HCT116 (cell line): ENCODE measurements at regions not wholly inside any gene's neighbourhood (a gene's known extent, or its start where the extent isn't known, plus 50 kb on each side); places are given as distances from the start of the nearest gene placed in this dataset.

Experiments
- ATAC-seq: fragments of 200-7000 bp; cut with Tn5 transposase; 2 replicates; pipeline ENCODE4 v1.9.1; 2020; ENCODE audit warnings: mild to moderate bottlenecking, moderate library complexity
- BruUV-seq: library from RNA; stranded (reverse); fragments of 400-500 nt; replicated peaks from 2 replicates; lab custom pipeline; 2021; lab: Mats Ljungman, UMichigan
- CTCF ChIA-PET: fragments of 300-600 bp; sonication (Branson Sonifier 250); formaldehyde crosslinking; loops from one replicate; lab custom pipeline; 2021; ENCODE audit warnings: antibody characterized with exemption; lab: Charles Lee
- POLR2A ChIA-PET: fragments of 300-600, 350-600 bp; sonication (Branson Sonifier 250); formaldehyde crosslinking; loops from one replicate; lab custom pipeline; 2021; ENCODE audit warnings: antibody characterized with exemption; lab: Charles Lee
- RAD21 ChIA-PET, 2 experiments: fragments of 300-600 bp; sonication (Branson Sonifier 250); formaldehyde crosslinking; loops; one replicate each; lab custom pipeline; 2023; ENCODE audit warnings: low total read pairs in 2 of 2; ENCODE audit not compliant: uncharacterized antibody in 2 of 2, unreplicated experiment in 2 of 2, low non-redundant PET in 1 of 2; lab: Charles Lee
- DNase-seq: peaks from one replicate; pipeline ENCODE4 v3.0.0-alpha.2; 2010; ENCODE audit warnings: low read depth, low spot score
- H2AFZ ChIP-seq: fragments of 200-600 bp; shearing (Covaris generic), sonication (generic); 2 replicates; pipeline ENCODE4 v1.6.1; 2017; ENCODE audit warnings: low read depth, mixed run types, mixed read lengths, antibody characterized with exemption, low read length; ENCODE audit not compliant: poor library complexity, severe bottlenecking
- H3K27ac ChIP-seq: 2 replicates; pipeline ENCODE4 v1.5.1; 2012; ENCODE audit warnings: low read depth, low read length
- H3K27me3 ChIP-seq: fragments of 200-600 bp; sonication (generic); 2 replicates; pipeline ENCODE4 v1.6.1; 2016; ENCODE audit warnings: mixed run types, low read length, mixed read lengths; ENCODE audit not compliant: insufficient read depth
- H3K36me3 ChIP-seq, 2 experiments: fragments of 200-500 bp in 1 of 2; fragments of 200-600 bp in 1 of 2; sonication (Bioruptor generic) in 1 of 2; sonication (generic) in 1 of 2; 2 replicates each; pipeline versions ENCODE4 v1.5.1 to v1.6.1; 2014 to 2016; ENCODE audit warnings: low read length in 2 of 2, inconsistent platforms in 1 of 2, mixed read lengths in 1 of 2, mixed run types in 1 of 2; ENCODE audit not compliant: insufficient read depth in 2 of 2, control insufficient read depth in 1 of 2
- H3K4me1 ChIP-seq, 2 experiments: fragments of 200-600 bp in 1 of 2; sonication (generic) in 1 of 2; 2 replicates each; pipeline versions ENCODE4 v1.5.1 to v1.6.1; 2012 to 2017; ENCODE audit warnings: low read length in 2 of 2, inconsistent platforms in 1 of 2, mild to moderate bottlenecking in 1 of 2, mixed read lengths in 1 of 2, mixed run types in 1 of 2, moderate library complexity in 1 of 2; ENCODE audit not compliant: insufficient read depth in 2 of 2, control insufficient read depth in 1 of 2
- H3K4me2 ChIP-seq: fragments of 200-600 bp; sonication (generic); 2 replicates; pipeline ENCODE4 v1.6.1; 2017; ENCODE audit warnings: mixed run types, low read length, mixed read lengths
- H3K4me3 ChIP-seq, 2 experiments: fragments of 200-600 bp in 1 of 2; sonication (generic) in 1 of 2; replicated peaks in 1 of 2; 2 replicates each; pipeline ENCODE4 v1.5.1; 2011 to 2016; ENCODE audit warnings: low read length in 2 of 2, control low read depth in 1 of 2, low read depth in 1 of 2, mild to moderate bottlenecking in 1 of 2, mixed read lengths in 1 of 2, mixed run types in 1 of 2
- H3K79me2 ChIP-seq: fragments of 200-600 bp; sonication (generic); 2 replicates; pipeline ENCODE4 v1.6.1; 2017; ENCODE audit warnings: mild to moderate bottlenecking, mixed run types, low read length, moderate library complexity, mixed read lengths; ENCODE audit not compliant: insufficient read depth
- H3K9ac ChIP-seq: fragments of 200-600 bp; sonication (generic); 2 replicates; pipeline ENCODE4 v1.6.1; 2016; ENCODE audit warnings: low read length, mixed read lengths
- H3K9me2 ChIP-seq: fragments of 200-600 bp; sonication (generic), shearing (Covaris generic); 2 replicates; pipeline ENCODE4 v1.6.1; 2017; ENCODE audit warnings: mixed run types, mild to moderate bottlenecking, moderate library complexity; ENCODE audit not compliant: insufficient read depth
- H3K9me3 ChIP-seq, 2 experiments: fragments of 200-500 bp in 1 of 2; fragments of 200-600 bp in 1 of 2; sonication (Bioruptor generic) in 1 of 2; sonication (generic) in 1 of 2; 2 replicates each; pipeline ENCODE4 v1.6.1; 2014 to 2017; ENCODE audit warnings: low read length in 2 of 2, mixed read lengths in 2 of 2, inconsistent platforms in 1 of 2, low read depth in 1 of 2, mild to moderate bottlenecking in 1 of 2, mixed run types in 1 of 2, moderate library complexity in 1 of 2; ENCODE audit not compliant: control insufficient read depth in 1 of 2, insufficient read depth in 1 of 2
- H4K20me1 ChIP-seq: fragments of 200-600 bp; sonication (generic), shearing (Covaris generic); 2 replicates; pipeline ENCODE4 v1.6.1; 2017; ENCODE audit warnings: mixed run types, mild to moderate bottlenecking, moderate library complexity; ENCODE audit not compliant: insufficient read depth
- CBX3 ChIP-seq: IDR thresholded peaks from 2 replicates; pipeline ENCODE4 v1.6.1; 2012; ENCODE audit warnings: low read depth
- CEBPB ChIP-seq: IDR thresholded peaks from 2 replicates; pipeline ENCODE4 v1.6.1; 2012; ENCODE audit warnings: low read depth
- CTCF ChIP-seq, 3 experiments: fragments of 200-600 bp in 1 of 3; sonication (generic) in 1 of 3; IDR thresholded peaks in 2 of 3; conservative IDR thresholded peaks in 1 of 3; 2 replicates each; pipeline ENCODE4 v1.5.1; 2012 to 2017; ENCODE audit warnings: low read depth in 2 of 3, low read length in 2 of 3, antibody characterized with exemption in 1 of 3, borderline replicate concordance in 1 of 3, control low read depth in 1 of 3, mild to moderate bottlenecking in 1 of 3, mixed read lengths in 1 of 3, mixed run types in 1 of 3, moderate library complexity in 1 of 3; ENCODE audit not compliant: insufficient read depth in 1 of 3
- ELF1 ChIP-seq: IDR thresholded peaks from 2 replicates; pipeline ENCODE4 v1.6.1; 2012; ENCODE audit warnings: low read depth, borderline replicate concordance
- EZH2phosphoT487 ChIP-seq: fragments of 200-600 bp; IDR thresholded peaks from 2 replicates; pipeline ENCODE4 v1.6.1; 2018; ENCODE audit warnings: antibody characterized with exemption, borderline replicate concordance
- JUND ChIP-seq: IDR thresholded peaks from 2 replicates; pipeline ENCODE4 v1.6.1; 2012
- POLR2AphosphoS5 ChIP-seq: IDR thresholded peaks from 2 replicates; pipeline ENCODE4 v1.6.1; 2011; ENCODE audit warnings: mild to moderate bottlenecking, low read depth, low read length, moderate library complexity
- RAD21 ChIP-seq: IDR thresholded peaks from 2 replicates; pipeline ENCODE4 v1.6.1; 2012; ENCODE audit warnings: low read depth, mild to moderate bottlenecking
- REST ChIP-seq: IDR thresholded peaks from 2 replicates; pipeline ENCODE4 v1.6.1; 2012; ENCODE audit warnings: low read depth
- SIN3A ChIP-seq: IDR thresholded peaks from 2 replicates; pipeline ENCODE4 v1.6.1; 2012; ENCODE audit warnings: low read depth
- SP1 ChIP-seq: IDR thresholded peaks from 2 replicates; pipeline ENCODE4 v1.6.1; 2012; ENCODE audit warnings: low read depth
- SRF ChIP-seq: IDR thresholded peaks from 2 replicates; pipeline ENCODE4 v1.6.1; 2012; ENCODE audit warnings: low read depth
- TCF7L2 ChIP-seq: IDR thresholded peaks from 2 replicates; pipeline ENCODE4 v1.7.0; 2011; ENCODE audit warnings: borderline replicate concordance, inconsistent platforms; ENCODE audit not compliant: insufficient read depth, insufficient read length; ENCODE audit errors: extremely low read depth
- YY1 ChIP-seq: IDR thresholded peaks from 2 replicates; pipeline ENCODE4 v1.6.1; 2011; ENCODE audit warnings: low read length, low read depth, moderate library complexity, mild to moderate bottlenecking; ENCODE audit not compliant: insufficient replicate concordance; ENCODE audit errors: extremely low read depth
- intact Hi-C: fragments of 100-400 bp; cut with micrococcal nuclease; formaldehyde crosslinking; loops from 2 replicates; pipeline ENCODE4 v1.10.0; 2022
- TF ChIP-seq, protein P1 (sequence below): IDR thresholded peaks from 2 replicates; pipeline ENCODE4 v1.6.1; 2011; ENCODE audit warnings: mild to moderate bottlenecking, low read length, moderate library complexity; ENCODE audit not compliant: insufficient replicate concordance; ENCODE audit errors: extremely low read depth
- TF ChIP-seq, protein P2 (sequence below): IDR thresholded peaks from 2 replicates; pipeline ENCODE4 v1.6.1; 2012

DNA sequence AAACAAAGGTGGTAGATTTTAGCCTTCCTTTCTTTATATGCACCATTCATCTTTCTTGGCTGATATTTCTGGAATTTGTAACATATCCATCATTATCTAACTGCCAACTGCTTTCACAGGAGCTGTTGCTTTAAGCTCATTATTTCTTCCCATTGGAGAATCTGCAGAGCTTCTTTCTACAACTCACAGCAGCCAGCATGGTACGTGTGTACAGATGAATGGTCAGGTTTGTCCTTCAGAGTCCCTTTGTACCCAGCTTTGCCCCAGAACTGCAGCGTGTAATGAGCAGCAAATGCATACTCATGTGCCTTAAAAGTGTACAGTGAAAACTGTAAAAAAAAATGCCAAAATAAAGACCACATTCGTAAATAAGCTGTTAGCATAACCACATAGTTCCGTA, 260.9 kb downstream of the FIGN start (continued):
- TF ChIP-seq CTCF (IDR thresholded peaks at IDR 0.05 in 2 of 3, conservative IDR thresholded peaks at IDR 0.05 in 1 of 3; ENCODE audit: borderline replicate concordance in 1 of 3, insufficient read depth in 1 of 3, low read depth in 2 of 3, low read length in 2 of 3) (no peak), YY1 (no peak), SRF (no peak), SP1 (no peak), CEBPB (no peak), ELF1 (no peak)

DNA sequence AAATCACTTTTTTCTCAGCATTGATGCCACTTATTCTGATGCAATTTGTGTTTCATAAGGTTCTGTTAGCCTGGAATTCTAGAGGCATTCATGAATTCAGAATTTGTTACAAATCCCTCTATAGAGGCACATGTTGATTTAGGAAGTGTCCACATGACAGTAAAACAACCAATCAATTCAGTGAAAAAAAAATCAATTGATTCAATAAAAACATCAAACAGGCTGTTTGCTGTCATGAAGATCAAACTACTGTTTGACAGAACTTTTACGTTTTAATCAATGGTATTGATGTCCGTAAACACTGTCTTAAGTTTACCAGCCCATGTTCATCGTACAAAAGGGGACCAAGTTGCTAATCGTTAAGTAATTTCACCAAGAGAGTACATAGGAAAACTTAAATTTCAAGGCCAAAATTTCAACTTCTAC, 261.5 kb downstream of the FIGN start:
- Histone ChIP-seq H3K9me3 (no peaks in the 10 kb centered on the region), H3K36me3 (no peaks in the 10 kb centered on the region), H3K4me3 (no peak overlapping the region), H3K27me3 (peaks cover 42% of the 10 kb centered on the region; the same call in 1 of the 2 replicates), H3K9me2 (no peaks in the 10 kb centered on the region), H4K20me1 (no peaks in the 10 kb centered on the region), H3K9ac (no peak overlapping the region), H3K4me1 (no peaks in the 10 kb centered on the region), H3K4me2 (no peak overlapping the region), H3K79me2 (no peaks in the 10 kb centered on the region), H2AFZ (no peak overlapping the region), H3K27ac (no peak overlapping the region)
- ChIA-PET CTCF (no interaction called here), RAD21 (no interaction called here), POLR2A (no interaction called here)
- intact Hi-C loops: no loop called here
- no TSS peak for BruUV-seq
- ATAC-seq (no peak), DNase-seq (no peak)
- TF ChIP-seq SIN3A (no peak), CEBPB (no peak), EZH2phosphoT487 (no peak), CBX3 (no peak), REST (no peak), JUND (no peak), YY1 (no peak), ELF1 (no peak), TCF7L2 (no peak), RAD21 (no peak), POLR2AphosphoS5 (no peak)
- TF ChIP-seq, protein P1, sequence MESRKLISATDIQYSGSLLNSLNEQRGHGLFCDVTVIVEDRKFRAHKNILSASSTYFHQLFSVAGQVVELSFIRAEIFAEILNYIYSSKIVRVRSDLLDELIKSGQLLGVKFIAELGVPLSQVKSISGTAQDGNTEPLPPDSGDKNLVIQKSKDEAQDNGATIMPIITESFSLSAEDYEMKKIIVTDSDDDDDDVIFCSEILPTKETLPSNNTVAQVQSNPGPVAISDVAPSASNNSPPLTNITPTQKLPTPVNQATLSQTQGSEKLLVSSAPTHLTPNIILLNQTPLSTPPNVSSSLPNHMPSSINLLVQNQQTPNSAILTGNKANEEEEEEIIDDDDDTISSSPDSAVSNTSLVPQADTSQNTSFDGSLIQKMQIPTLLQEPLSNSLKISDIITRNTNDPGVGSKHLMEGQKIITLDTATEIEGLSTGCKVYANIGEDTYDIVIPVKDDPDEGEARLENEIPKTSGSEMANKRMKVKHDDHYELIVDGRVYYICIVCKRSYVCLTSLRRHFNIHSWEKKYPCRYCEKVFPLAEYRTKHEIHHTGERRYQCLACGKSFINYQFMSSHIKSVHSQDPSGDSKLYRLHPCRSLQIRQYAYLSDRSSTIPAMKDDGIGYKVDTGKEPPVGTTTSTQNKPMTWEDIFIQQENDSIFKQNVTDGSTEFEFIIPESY: no peak
- TF ChIP-seq, protein P2, sequence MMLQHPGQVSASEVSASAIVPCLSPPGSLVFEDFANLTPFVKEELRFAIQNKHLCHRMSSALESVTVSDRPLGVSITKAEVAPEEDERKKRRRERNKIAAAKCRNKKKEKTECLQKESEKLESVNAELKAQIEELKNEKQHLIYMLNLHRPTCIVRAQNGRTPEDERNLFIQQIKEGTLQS: no peak
